NCI-H2227 (cell line): ENCODE measurements at regions not wholly inside any gene's neighbourhood (a gene's known extent, or its start where the extent isn't known, plus 50 kb on each side); places are given as distances from the start of the nearest gene placed in this dataset.
"Not testable (repeated sequence)": the region's sequence is repeated elsewhere in the genome, so short reads cannot be mapped to it uniquely, and the experiment has no call there.

ENCODE experiments used
- DNase-seq: peaks from one replicate; lab custom pipeline; 2025; ENCODE audit not compliant: unreplicated experiment; lab: John Stamatoyannopoulos, UW

DNA sequence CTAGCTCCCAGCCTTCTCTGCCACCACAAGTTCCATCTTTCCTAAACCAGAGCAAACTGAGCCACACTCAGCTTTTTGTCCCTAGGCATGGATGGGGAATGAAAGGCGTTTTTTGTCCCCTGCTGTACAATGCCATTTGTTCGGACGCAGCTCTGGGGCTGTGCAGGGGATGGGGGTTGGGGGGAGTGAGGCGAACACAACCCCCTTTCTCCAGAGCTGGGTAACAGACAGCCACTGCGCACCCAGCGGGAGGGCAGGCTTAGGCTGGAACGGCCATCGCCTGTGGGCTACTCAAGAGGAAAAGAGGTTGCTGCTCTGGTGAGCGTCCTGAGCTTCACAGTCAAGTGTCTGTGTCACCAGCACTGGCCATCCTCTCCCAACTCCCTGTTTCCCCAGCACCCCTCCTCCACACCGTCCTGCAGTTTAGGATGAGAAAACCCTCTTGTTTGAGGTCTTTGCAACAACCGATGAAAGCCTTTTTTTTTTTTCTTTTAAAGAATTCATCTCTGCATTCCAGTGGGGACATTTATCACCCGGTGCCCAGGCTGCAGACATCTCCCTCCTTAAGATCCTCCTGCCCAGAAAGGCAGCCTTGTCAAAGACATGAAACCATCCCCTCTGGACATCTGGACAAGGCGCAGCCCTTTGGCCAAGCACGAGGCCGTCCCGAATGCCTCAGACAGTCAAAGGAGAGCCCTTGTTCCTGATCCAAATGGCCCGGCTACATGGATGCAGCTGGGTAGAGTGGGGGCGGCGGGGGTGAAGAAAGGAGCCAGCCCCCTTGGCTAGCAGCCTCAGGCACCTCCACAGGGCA is 419.6 kb downstream of the BCOR start:
- DNase-seq: no peak

- DNase-seq: no peak
Measured at GRCh38 chrX:39678914-39679313, 418.8 kb downstream of the BCOR start.

- DNase-seq: no peak
Measured at GRCh38 chrX:39679497-39680157, 418.1 kb downstream of the BCOR start.

GRCh38 chrX:39681885-39682284 is 415.9 kb downstream of the BCOR start:
- DNase-seq: no peak

DNA sequence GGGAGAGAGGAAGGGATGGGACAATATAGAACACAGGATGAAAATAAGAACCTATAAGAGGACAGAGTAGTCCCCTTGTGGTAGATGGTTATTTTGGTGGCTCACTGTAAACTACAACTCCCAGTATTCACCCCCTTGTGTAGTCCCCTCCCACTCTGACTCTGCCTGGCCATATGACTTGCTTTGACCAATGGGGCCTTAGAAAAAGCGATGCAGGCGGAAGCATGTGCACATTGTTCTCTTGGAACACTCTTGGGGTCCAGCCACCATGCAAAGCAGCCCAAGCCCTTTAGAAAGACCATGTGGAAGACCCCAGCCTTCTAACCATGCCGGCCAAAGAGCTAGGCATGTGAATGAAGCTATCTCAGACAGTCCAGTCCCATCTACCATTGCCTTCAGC is 415.0 kb downstream of the BCOR start:
- DNase-seq: no peak

GRCh38 chrX:39688219-39688575 is 409.6 kb downstream of the BCOR start:
- no peak for DNase-seq

DNA sequence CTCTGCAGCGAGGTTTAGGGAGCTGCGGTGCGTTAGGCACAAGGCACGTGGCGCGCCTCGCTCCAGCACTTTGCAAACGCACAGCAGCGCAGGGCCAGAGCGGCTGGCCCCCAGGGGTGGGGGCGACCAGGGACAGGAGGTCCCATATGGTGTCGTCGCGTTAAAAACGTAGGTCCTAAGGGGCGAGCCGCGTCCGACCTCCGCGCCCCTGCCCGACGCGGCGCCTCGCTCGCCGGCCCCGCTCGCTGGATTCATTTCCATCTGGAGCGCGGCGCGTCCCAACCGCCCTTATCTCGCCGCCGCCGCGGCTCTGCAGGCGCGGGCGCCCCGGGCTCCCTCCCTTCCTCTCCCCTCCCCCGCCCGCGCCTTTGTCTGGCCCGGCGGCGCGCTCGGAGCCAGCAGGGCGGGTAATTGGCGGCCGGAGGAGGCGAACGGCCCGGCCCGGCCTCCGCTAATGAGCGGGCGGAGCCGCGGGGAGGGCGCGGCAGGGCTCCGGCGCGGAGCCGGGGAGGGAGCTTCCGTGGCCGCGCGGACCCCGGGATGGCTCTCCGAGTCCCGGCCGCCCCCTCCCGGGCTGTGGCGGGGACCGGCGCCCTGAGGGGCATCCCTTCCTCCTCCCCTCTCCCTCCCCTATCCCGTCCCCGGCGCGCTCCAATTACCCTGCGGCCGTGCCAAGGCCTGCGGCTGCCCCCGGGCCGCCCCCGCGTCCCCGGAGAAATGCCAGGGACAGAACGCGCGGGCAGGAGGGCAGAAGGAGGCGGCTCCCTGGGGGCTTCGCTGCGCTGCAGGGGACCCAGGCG is 409.0 kb downstream of the BCOR start:
- DNase-seq: peak; percentile 94

DNA sequence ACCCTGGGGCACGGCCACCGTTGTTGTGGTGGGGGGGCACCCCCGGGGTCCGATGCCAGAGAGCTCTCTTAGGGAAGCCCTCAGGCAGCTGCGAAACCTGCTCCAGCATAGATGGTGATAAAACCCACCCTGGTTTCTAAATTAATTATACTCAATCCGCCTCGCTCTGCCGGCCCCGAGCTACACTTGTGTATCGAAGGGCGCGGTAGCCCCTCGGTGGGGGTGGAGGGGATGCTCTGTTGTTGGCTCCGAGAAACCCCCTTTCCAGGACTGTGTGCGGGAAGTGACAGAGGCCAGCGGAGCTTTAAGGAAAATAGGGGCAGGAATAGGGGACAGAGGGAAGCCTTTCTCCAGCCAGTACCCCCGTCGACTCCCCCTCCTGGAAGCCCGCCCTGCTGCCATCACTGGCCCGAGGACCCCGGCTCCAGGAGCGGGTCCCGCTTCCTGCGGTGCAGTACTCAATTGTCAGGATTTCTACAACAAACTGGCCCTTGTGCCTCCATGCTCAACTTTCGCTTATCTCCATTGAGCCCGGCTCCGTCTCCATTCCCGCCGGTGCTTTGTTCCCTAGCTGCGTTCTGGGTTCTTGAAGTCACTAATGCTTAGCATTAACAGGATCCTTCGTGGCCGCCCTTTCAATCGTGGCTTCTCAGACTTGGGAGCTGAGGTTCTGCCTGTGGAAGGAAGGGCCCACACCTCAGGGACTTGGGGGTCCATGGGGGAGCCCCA is 408.2 kb downstream of the BCOR start:
- peak; percentile 65 for DNase-seq

DNA sequence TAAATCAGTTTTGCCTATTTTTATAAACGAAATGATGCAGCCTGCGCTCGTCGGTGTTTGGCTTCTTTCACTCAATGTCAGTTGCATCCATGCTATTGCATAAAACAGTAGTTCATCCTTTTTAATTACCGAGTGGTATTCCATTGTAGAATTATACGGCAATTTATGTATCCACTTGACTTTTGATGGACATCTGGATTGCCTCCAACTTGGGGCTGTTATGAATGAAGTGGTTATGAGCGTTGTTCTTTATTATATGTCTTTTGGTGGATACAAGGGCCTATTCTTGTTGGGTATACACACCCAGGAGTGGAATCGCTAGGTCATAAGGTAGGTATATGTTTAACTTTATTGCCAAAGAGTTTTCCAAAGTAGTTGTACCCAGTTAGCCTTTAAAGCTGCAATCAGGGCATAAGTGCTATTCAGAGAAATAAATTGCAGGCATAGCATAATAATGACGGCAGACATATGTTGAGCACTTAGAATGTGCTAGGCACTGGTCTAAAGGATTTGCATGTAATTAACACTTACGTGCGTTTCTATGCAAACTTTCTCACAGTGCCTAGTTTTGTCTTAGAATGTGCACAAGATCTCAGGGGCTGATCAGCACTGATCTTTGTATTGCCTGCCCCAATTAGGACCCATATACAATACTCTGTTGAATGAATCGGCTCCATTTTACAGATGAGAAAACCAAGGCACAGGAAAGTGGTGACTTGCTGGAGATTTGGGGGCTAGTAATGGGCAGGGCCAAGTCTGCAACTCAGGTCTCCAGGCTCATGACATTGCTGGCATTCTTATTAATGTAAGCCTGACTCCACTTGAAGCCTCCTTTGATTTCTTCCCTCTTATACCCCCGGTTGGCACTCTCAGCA is 407.0 kb downstream of the BCOR start:
- no peak for DNase-seq

DNA sequence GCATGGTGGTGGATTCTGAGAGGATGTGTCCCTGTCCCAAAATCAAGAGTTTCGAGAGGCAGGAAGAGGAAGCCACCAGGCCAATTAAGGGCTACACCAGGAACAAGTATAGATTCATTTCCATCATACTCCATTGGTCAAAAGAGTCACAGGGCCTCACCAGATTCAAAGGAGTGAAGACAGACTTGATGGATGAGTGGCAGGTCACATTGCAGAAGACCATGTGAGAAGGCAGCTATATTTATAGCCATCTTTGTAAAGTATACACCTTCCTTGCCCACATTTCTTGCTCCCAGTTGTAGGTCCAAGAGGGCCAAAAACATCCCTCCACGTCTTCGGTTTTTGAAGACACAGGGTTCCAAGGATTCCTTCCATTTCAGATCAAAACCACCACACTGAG is 406.0 kb downstream of the BCOR start:
- no peak for DNase-seq

DNA sequence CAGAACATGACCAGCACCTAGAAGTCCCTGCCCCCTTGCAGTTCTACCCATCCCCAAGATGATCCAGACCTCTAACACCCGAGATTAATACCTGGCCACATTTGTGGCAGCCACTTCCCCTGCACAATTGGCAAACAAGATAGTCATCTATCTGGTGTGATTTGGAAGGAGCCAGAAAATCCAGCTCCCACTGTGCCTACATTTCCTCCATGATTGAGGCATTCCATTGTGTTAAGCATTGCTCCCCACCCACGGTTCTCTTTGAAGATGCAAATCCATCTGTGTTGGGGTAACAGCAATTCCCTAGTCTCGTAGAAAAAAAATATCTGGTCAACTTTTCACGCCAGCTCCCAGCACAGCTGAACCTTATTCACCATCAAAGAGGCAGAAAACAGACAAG is 405.0 kb downstream of the BCOR start:
- no peak for DNase-seq

DNA sequence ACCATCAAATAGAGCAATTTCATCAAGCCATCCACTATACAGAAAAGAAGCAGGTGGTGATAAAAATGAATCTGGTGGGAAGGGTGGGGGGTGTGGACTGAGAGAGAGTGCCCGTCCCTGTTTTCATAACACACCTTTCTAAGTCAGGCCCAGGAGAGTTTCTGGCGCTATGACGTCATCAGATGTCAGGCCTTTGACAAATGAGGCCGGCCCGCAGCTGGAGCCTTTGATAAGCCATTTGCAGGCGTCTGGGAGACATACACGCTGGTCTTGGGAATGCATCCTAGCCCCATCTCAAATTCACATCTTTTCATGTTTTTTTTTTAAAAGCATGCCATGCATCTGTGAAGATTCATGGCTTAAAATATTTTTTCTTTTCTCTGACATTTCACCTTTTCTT is 404.5 kb downstream of the BCOR start:
- DNase-seq: peak; percentile 17

DNA sequence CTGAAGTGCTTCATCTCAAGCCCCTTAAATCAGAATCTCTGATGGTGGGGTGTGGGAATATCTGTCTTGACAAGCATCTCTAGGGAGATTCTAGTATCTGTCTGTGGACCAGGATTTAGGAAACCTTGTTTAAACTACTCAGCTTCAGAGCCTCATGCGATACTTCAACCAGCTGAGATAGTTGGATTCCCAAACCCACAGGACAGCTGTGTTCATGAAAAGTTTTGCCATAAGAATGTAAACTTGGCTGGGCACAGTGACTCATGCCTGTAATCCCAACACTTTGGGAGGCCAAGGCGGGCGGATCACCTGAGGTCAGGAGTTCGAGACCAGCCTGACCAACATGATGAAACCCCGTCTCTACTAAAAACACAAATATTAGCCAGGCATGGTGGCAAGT is 395.1 kb downstream of the BCOR start:
- not testable (repeated sequence) for DNase-seq

- no peak for DNase-seq
Measured at GRCh38 chrX:39703307-39703706, 394.5 kb downstream of the BCOR start.

- DNase-seq: no peak
Measured at GRCh38 chrX:39704590-39704989, 393.2 kb downstream of the BCOR start.

GRCh38 chrX:39705290-39705689 is 392.5 kb downstream of the BCOR start:
- DNase-seq: peak; percentile 13

DNA sequence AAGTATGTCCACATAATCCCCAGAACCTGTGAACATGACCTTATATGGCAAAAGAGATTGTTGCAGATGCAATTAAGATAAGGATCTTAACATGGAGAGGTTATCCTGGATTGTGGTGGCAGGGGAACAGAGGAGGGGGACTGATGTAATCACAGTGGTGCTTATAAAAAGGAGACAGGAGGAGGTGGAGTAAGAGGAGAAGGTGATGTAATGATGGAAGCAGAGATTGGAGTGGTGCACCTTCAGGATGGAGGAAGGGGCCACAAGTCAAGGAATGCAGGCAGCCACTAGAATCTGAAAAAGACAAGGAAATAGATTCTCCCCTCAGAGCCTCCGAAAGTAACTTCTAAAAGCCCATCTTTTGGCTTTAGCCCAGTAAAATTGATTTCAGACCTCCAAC is 388.4 kb downstream of the BCOR start:
- no peak for DNase-seq

DNA sequence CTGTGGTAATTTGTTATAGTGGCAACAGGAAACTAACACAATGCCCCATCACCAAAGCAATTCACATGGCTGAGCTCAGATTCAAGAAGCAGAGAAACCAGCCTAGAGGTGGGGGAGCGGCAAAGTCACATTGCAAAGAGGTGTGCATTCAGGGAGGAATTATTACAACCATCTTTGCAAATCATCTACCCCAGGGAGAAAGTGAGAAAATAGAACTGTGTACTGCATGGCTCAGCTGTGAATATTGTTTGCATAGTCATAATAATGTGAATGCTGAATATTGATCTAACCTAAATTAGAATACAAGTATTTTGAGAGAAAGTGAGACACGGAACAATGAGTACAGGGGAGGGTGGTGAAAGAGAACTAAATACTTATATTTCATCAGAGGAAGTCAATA is 387.9 kb downstream of the BCOR start:
- no peak for DNase-seq

- no peak for DNase-seq
Measured at GRCh38 chrX:39710776-39711175, 387.0 kb downstream of the BCOR start.

- peak; percentile 64 for DNase-seq
Measured at GRCh38 chrX:39714471-39714870, 383.3 kb downstream of the BCOR start.
